GM12878 (cell line): ENCODE measurements at regions not wholly inside any gene's neighbourhood (a gene's known extent, or its start where the extent isn't known, plus 50 kb on each side); places are given as distances from the start of the nearest gene placed in this dataset.

Experiments
- ATAC-seq: fragments of 200-7000 bp; cut with Tn5 transposase; 3 replicates; pipeline ENCODE4 v1.9.1; 2020; ENCODE audit warnings: mild to moderate bottlenecking, moderate library complexity
- BruUV-seq: library from RNA; stranded (reverse); fragments of 400-500 nt; replicated peaks from 2 replicates; lab custom pipeline; 2021; lab: Mats Ljungman, UMichigan
- CTCF ChIA-PET: fragments of 300-600 bp; sonication (Branson Sonifier 250); formaldehyde crosslinking; extraction: SDS; loops from one replicate; lab custom pipeline; 2021; ENCODE audit warnings: inconsistent platforms; lab: Yijun Ruan, JAX
- POLR2A ChIA-PET: fragments of 350-600 bp; formaldehyde crosslinking; extraction: SDS; loops from one replicate; lab custom pipeline; 2021; ENCODE audit warnings: inconsistent platforms; lab: Charles Lee
- RAD21 ChIA-PET: fragments of 300-600 bp; sonication (Branson Sonifier 250); formaldehyde crosslinking; loops from one replicate; lab custom pipeline; 2023; ENCODE audit warnings: antibody characterized with exemption; ENCODE audit not compliant: unreplicated experiment; lab: Charles Lee
- SMC1A ChIA-PET: fragments of 300-600 bp; sonication (Branson Sonifier 250); formaldehyde crosslinking; loops from one replicate; lab custom pipeline; 2023; ENCODE audit not compliant: unreplicated experiment, uncharacterized antibody; lab: Charles Lee
- DNase-seq: peaks from one replicate; pipeline ENCODE4 v3.0.0-alpha.2; 2011; ENCODE audit warnings: low read depth, low spot score
- FAIRE-seq: peaks from 3 replicates; lab custom pipeline; 2011; peaks lifted over from hg19 to GRCh38; lab: Jason Lieb, UNC
- H2AFZ ChIP-seq: 2 replicates; pipeline ENCODE4 v1.6.0; 2011; ENCODE audit warnings: low read depth, low read length, control low read depth; ENCODE audit not compliant: control insufficient read depth
- H3K27ac ChIP-seq: 2 replicates; pipeline ENCODE4 v1.5.1; 2011; ENCODE audit warnings: control low read depth; ENCODE audit not compliant: control insufficient read depth, insufficient read depth
- H3K27me3 ChIP-seq, 2 experiments: replicated peaks in 1 of 2; 2 replicates each; pipeline versions ENCODE4 v1.6.0 to v1.6.1; 2011; ENCODE audit warnings: low read length in 1 of 2; ENCODE audit not compliant: control insufficient read depth in 2 of 2, insufficient read depth in 2 of 2
- H3K36me3 ChIP-seq, 2 experiments: 2 replicates each; pipeline ENCODE4 v1.5.1; 2011; ENCODE audit warnings: low read length in 1 of 2; ENCODE audit not compliant: control insufficient read depth in 2 of 2, insufficient read depth in 2 of 2
- H3K4me1 ChIP-seq: 2 replicates; pipeline ENCODE4 v1.6.1; 2011; ENCODE audit warnings: mild to moderate bottlenecking, low read length, moderate library complexity, mixed read lengths; ENCODE audit not compliant: control insufficient read depth, insufficient read depth
- H3K4me2 ChIP-seq: 2 replicates; pipeline ENCODE4 v1.6.0; 2011; ENCODE audit warnings: control low read depth; ENCODE audit not compliant: control insufficient read depth, insufficient read depth
- H3K4me3 ChIP-seq: fragments of 200-600 bp; sonication (generic); 2 replicates; pipeline ENCODE4 v1.5.1; 2016
- H3K79me2 ChIP-seq: 2 replicates; pipeline ENCODE4 v1.6.0; 2011; ENCODE audit warnings: low read length; ENCODE audit not compliant: control insufficient read depth, insufficient read depth
- H3K9ac ChIP-seq: 2 replicates; pipeline ENCODE4 v1.8.0; 2011; ENCODE audit warnings: low read length, control low read depth, mixed read lengths; ENCODE audit not compliant: control insufficient read depth, insufficient read depth
- H3K9me3 ChIP-seq: replicated peaks from 3 replicates; pipeline ENCODE4 v1.5.1; 2011; ENCODE audit warnings: mild to moderate bottlenecking, low read length; ENCODE audit not compliant: control insufficient read depth, insufficient read depth
- H4K20me1 ChIP-seq: 2 replicates; pipeline ENCODE4 v1.6.0; 2011; ENCODE audit not compliant: control insufficient read depth, insufficient read depth
- BCL11A ChIP-seq: IDR thresholded peaks from 2 replicates; pipeline ENCODE4 v1.6.1; 2011; ENCODE audit warnings: low read depth, low read length
- CBX3 ChIP-seq: fragments of 200-600 bp; sonication (generic); IDR thresholded peaks from 2 replicates; pipeline ENCODE4 v1.6.1; 2016; ENCODE audit warnings: low read depth, borderline replicate concordance
- CBX5 ChIP-seq: sonication (generic); IDR thresholded peaks from 2 replicates; pipeline ENCODE4 v1.6.1; 2016; ENCODE audit warnings: low read depth, moderate library complexity, mild to moderate bottlenecking, inconsistent platforms
- E2F4 ChIP-seq: IDR thresholded peaks from 2 replicates; pipeline ENCODE4 v1.6.1; 2012; ENCODE audit warnings: low read depth, low read length, improper control_type of control experiment
- IKZF1 ChIP-seq: fragments of 450-650 bp; conservative IDR thresholded peaks from 2 replicates; pipeline ENCODE4 v1.6.1; 2017; ENCODE audit warnings: antibody characterized with exemption, mild to moderate bottlenecking
- SIX5 ChIP-seq: IDR thresholded peaks from 2 replicates; pipeline ENCODE4 v1.6.1; 2011; ENCODE audit warnings: mild to moderate bottlenecking, low read depth, low read length, moderate library complexity; ENCODE audit not compliant: severe bottlenecking
- SMAD1 ChIP-seq: fragments of 450-650 bp; IDR thresholded peaks from 2 replicates; pipeline ENCODE4 v1.6.1; 2018; ENCODE audit warnings: mild to moderate bottlenecking, low read depth; ENCODE audit not compliant: partially characterized antibody
- YBX1 ChIP-seq: fragments of 450-650 bp; IDR thresholded peaks from 2 replicates; pipeline ENCODE4 v1.6.1; 2016; ENCODE audit warnings: antibody characterized with exemption
- ZBTB40 ChIP-seq: fragments of 450-650 bp; IDR thresholded peaks from 2 replicates; pipeline ENCODE4 v1.6.1; 2016; ENCODE audit warnings: mild to moderate bottlenecking, moderate library complexity, borderline replicate concordance
- ZNF622 ChIP-seq: fragments of 450-650 bp; IDR thresholded peaks from 2 replicates; pipeline ENCODE4 v1.6.1; 2017; ENCODE audit warnings: mild to moderate bottlenecking, inconsistent platforms
- WGBS: methylation state at CpG from one replicate; pipeline ENCODE4 v1.1.6; 2016; ENCODE audit warnings: low lambda C conversion rate; ENCODE audit not compliant: insufficient replicate concordance, insufficient coverage; ENCODE audit errors: missing lambda C conversion rate; 5-methylcytosine and 5-hydroxymethylcytosine counted together
- in situ Hi-C: fragments of 300-500 bp; cut with MboI; formaldehyde crosslinking; loops from 9 replicates; pipeline ENCODE4 v1.14.3; 2018; ENCODE audit warnings: mixed read lengths
- intact Hi-C: fragments of 100-400 bp; cut with micrococcal nuclease; formaldehyde crosslinking; loops from one replicate; pipeline ENCODE4 v1.14.2; 2022; ENCODE audit not compliant: unreplicated experiment
- TF ChIP-seq, protein P1 (sequence below): fragments of 450-650 bp; IDR thresholded peaks from 2 replicates; pipeline ENCODE4 v1.6.1; 2014; ENCODE audit warnings: mild to moderate bottlenecking
- TF ChIP-seq, protein P2 (sequence below): fragments of 450-650 bp; formaldehyde crosslinking; IDR thresholded peaks from 2 replicates; pipeline ENCODE4 v1.4.0; 2022; ENCODE audit warnings: mild to moderate bottlenecking, moderate library complexity
- TF ChIP-seq, protein P3 (sequence below): fragments of 450-650 bp; IDR thresholded peaks from 2 replicates; pipeline ENCODE4 v1.6.1; 2016; ENCODE audit warnings: mild to moderate bottlenecking

GRCh38 chr4:135282676-135283075 lies 1081.1 kb upstream of the PABPC4L start (continued):
- TF ChIP-seq ZBTB40 (no peak), YBX1 (no peak), SMAD1 (no peak)
- TF ChIP-seq, protein P1, sequence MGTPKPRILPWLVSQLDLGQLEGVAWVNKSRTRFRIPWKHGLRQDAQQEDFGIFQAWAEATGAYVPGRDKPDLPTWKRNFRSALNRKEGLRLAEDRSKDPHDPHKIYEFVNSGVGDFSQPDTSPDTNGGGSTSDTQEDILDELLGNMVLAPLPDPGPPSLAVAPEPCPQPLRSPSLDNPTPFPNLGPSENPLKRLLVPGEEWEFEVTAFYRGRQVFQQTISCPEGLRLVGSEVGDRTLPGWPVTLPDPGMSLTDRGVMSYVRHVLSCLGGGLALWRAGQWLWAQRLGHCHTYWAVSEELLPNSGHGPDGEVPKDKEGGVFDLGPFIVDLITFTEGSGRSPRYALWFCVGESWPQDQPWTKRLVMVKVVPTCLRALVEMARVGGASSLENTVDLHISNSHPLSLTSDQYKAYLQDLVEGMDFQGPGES, result no peak

GRCh38 chr4:135281230-135281629 lies 1079.6 kb upstream of the PABPC4L start:
- H3K79me2 ChIP-seq, result no peaks in the 10 kb centered on the region
- no peak overlapping the region for H3K4me3 ChIP-seq
- ChIA-PET POLR2A (no interaction called here), RAD21 (no interaction called here), CTCF (no interaction called here), SMC1A (no interaction called here)
- FAIRE-seq (no peak), DNase-seq (no peak), ATAC-seq (no peak)
- no peaks in the 10 kb centered on the region for H3K4me1 ChIP-seq
- no peaks in the 10 kb centered on the region for H3K27me3 ChIP-seq
- WGBS, result 45% methylated on average over 3 of the region's 3 CpGs
- H3K27ac ChIP-seq, result no peak overlapping the region
- H3K9ac ChIP-seq, result no peak overlapping the region
- in situ Hi-C loops, result no loop called here
- no peak overlapping the region for H2AFZ ChIP-seq
- intact Hi-C loops, result no loop called here
- no peaks in the 10 kb centered on the region for H3K36me3 ChIP-seq
- H3K4me2 ChIP-seq, result no peak overlapping the region
- no peaks in the 10 kb centered on the region for H3K9me3 ChIP-seq
- no peaks in the 10 kb centered on the region for H4K20me1 ChIP-seq
- BruUV-seq, result no TSS peak
- no peak for TF ChIP-seq CBX3
- TF ChIP-seq CBX5, result no peak
- TF ChIP-seq IKZF1, result no peak
- TF ChIP-seq E2F4, result no peak
- TF ChIP-seq BCL11A, result no peak
- TF ChIP-seq, protein P2, sequence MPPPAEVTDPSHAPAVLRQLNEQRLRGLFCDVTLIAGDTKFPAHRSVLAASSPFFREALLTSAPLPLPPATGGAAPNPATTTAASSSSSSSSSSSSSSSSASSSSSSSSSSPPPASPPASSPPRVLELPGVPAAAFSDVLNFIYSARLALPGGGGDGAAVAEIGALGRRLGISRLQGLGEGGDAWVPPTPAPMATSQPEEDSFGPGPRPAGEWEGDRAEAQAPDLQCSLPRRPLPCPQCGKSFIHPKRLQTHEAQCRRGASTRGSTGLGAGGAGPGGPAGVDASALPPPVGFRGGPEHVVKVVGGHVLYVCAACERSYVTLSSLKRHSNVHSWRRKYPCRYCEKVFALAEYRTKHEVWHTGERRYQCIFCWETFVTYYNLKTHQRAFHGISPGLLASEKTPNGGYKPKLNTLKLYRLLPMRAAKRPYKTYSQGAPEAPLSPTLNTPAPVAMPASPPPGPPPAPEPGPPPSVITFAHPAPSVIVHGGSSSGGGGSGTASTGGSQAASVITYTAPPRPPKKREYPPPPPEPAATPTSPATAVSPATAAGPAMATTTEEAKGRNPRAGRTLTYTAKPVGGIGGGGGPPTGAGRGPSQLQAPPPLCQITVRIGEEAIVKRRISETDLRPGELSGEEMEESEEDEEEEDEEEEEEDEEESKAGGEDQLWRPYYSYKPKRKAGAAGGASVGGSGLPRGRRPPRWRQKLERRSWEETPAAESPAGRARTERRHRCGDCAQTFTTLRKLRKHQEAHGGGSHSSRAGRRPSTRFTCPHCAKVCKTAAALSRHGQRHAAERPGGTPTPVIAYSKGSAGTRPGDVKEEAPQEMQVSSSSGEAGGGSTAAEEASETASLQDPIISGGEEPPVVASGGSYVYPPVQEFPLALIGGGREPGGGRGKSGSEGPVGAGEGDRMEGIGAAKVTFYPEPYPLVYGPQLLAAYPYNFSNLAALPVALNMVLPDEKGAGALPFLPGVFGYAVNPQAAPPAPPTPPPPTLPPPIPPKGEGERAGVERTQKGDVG (CRISPR knock-in tag), result no peak
- no peak for TF ChIP-seq SIX5
- TF ChIP-seq, protein P3, sequence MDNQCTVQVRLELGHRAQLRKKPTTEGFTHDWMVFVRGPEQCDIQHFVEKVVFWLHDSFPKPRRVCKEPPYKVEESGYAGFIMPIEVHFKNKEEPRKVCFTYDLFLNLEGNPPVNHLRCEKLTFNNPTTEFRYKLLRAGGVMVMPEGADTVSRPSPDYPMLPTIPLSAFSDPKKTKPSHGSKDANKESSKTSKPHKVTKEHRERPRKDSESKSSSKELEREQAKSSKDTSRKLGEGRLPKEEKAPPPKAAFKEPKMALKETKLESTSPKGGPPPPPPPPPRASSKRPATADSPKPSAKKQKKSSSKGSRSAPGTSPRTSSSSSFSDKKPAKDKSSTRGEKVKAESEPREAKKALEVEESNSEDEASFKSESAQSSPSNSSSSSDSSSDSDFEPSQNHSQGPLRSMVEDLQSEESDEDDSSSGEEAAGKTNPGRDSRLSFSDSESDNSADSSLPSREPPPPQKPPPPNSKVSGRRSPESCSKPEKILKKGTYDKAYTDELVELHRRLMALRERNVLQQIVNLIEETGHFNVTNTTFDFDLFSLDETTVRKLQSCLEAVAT, result no peak
- no peak for TF ChIP-seq ZNF622
